ENCODE measurements at regions not wholly inside any gene's neighbourhood (a gene's known extent, or its start where the extent isn't known, plus 50 kb on each side); places are given as distances from the start of the nearest gene placed in this dataset.

- TF ChIP-seq ZNF416 (CRISPR knock-in tag; IDR thresholded peaks at IDR 0.05) (no peak), JUN (CRISPR knock-in tag; IDR thresholded peaks at IDR 0.05) (no peak), CTCF (IDR thresholded peaks at IDR 0.05) (no peak), ETV6 (CRISPR knock-in tag; IDR thresholded peaks at IDR 0.05) (no peak), CREM (CRISPR knock-in tag; IDR thresholded peaks at IDR 0.05) (no peak), TEAD4 (CRISPR knock-in tag; IDR thresholded peaks at IDR 0.05) (no peak), ZNF512 (CRISPR knock-in tag; IDR thresholded peaks at IDR 0.05; ENCODE audit: borderline replicate concordance) (no peak)
These were observed 438.9 kb upstream of the ZP4 start for GRCh38 chr1:238329671-238330070.
